Upper lobe of left lung (tissue), 4 donors: ENCODE measurements at regions not wholly inside any gene's neighbourhood (a gene's known extent, or its start where the extent isn't known, plus 50 kb on each side); places are given as distances from the start of the nearest gene placed in this dataset.

Experiments
- CTCF ChIP-seq, 6 experiments: fragments of 450-650 bp in 4 of 6; fragments of 200-600 bp in 2 of 6; sonication (generic) in 2 of 6; IDR thresholded peaks; one replicate each; pipeline ENCODE4 v1.5.1; 2016 to 2019; ENCODE audit warnings: antibody characterized with exemption in 6 of 6
- EP300 ChIP-seq, 4 donors: sonication (generic); formaldehyde crosslinking; IDR thresholded peaks; one replicate each; pipeline ENCODE4 v1.5.1; 2017; ENCODE audit warnings: antibody characterized with exemption in 4 of 4, control low read depth in 2 of 4
- POLR2A ChIP-seq, 4 donors: fragments of 450-650 bp; IDR thresholded peaks; one replicate each; pipeline ENCODE4 v1.5.1; 2016 to 2017; ENCODE audit warnings: antibody characterized with exemption in 4 of 4, mild to moderate bottlenecking in 2 of 4

- TF ChIP-seq CTCF (IDR thresholded peaks at IDR 0.05) (no peak), POLR2A (IDR thresholded peaks at IDR 0.05) (no peak), EP300 (IDR thresholded peaks at IDR 0.05) (no peak)
These were observed 63.4 kb upstream of the EXOC1L start for GRCh38 chr4:55756208-55756607.
